ENCODE measurements at regions not wholly inside any gene's neighbourhood (a gene's known extent, or its start where the extent isn't known, plus 50 kb on each side); places are given as distances from the start of the nearest gene placed in this dataset.

GRCh38 chr5:141793403-141793802 lies 84.8 kb downstream of the PCDH1 start:
- no peak for TF ChIP-seq CEBPB (IDR thresholded peaks at IDR 0.05)

DNA sequence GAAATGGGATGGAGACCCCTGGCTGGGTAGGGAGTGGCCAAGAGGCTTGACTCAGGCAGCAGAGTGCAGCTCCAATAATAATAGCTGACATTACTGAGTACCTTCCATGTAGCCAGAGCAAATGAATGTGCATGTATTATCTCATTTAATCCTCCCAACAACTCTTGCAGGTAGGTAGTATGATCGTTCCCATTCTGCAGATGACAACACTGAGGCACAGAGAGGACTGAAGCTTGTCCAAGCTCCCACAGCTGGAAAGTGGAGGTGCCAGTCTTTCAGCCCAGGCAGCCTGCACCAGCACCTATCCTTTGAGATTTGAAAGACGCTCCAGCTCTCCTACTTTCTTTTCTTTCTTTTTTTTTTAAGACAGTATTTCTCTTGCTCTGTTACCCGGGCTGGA lies 87.6 kb downstream of the PCDH1 start:
- TF ChIP-seq, protein P1, sequence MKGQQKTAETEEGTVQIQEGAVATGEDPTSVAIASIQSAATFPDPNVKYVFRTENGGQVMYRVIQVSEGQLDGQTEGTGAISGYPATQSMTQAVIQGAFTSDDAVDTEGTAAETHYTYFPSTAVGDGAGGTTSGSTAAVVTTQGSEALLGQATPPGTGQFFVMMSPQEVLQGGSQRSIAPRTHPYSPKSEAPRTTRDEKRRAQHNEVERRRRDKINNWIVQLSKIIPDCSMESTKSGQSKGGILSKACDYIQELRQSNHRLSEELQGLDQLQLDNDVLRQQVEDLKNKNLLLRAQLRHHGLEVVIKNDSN (IDR thresholded peaks at IDR 0.05) = no peak
- TF ChIP-seq CREB1 (IDR thresholded peaks at IDR 0.05; ENCODE audit: low read depth) (no peak), ZBTB7A (IDR thresholded peaks at IDR 0.05; ENCODE audit: low read depth) (no peak), FOXM1 (IDR thresholded peaks at IDR 0.05; ENCODE audit: borderline replicate concordance, low read depth) (no peak), EP300 (IDR thresholded peaks at IDR 0.05; ENCODE audit: borderline replicate concordance) (no peak), NFIC (IDR thresholded peaks at IDR 0.05) (no peak), TAF1 (IDR thresholded peaks at IDR 0.05; ENCODE audit: low read depth) (no peak), EGR1 (IDR thresholded peaks at IDR 0.05) (no peak), TEAD4 (IDR thresholded peaks at IDR 0.05) (no peak), CEBPB (IDR thresholded peaks at IDR 0.05) (no peak), RAD21 (IDR thresholded peaks at IDR 0.05; ENCODE audit: low read depth) (no peak), TCF12 (IDR thresholded peaks at IDR 0.05; ENCODE audit: low read depth) (no peak), YY1 (IDR thresholded peaks at IDR 0.05; ENCODE audit: low read depth) (no peak)
- TF ChIP-seq, protein P2, sequence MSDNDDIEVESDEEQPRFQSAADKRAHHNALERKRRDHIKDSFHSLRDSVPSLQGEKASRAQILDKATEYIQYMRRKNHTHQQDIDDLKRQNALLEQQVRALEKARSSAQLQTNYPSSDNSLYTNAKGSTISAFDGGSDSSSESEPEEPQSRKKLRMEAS (IDR thresholded peaks at IDR 0.05) = no peak
- TF ChIP-seq, protein P3, sequence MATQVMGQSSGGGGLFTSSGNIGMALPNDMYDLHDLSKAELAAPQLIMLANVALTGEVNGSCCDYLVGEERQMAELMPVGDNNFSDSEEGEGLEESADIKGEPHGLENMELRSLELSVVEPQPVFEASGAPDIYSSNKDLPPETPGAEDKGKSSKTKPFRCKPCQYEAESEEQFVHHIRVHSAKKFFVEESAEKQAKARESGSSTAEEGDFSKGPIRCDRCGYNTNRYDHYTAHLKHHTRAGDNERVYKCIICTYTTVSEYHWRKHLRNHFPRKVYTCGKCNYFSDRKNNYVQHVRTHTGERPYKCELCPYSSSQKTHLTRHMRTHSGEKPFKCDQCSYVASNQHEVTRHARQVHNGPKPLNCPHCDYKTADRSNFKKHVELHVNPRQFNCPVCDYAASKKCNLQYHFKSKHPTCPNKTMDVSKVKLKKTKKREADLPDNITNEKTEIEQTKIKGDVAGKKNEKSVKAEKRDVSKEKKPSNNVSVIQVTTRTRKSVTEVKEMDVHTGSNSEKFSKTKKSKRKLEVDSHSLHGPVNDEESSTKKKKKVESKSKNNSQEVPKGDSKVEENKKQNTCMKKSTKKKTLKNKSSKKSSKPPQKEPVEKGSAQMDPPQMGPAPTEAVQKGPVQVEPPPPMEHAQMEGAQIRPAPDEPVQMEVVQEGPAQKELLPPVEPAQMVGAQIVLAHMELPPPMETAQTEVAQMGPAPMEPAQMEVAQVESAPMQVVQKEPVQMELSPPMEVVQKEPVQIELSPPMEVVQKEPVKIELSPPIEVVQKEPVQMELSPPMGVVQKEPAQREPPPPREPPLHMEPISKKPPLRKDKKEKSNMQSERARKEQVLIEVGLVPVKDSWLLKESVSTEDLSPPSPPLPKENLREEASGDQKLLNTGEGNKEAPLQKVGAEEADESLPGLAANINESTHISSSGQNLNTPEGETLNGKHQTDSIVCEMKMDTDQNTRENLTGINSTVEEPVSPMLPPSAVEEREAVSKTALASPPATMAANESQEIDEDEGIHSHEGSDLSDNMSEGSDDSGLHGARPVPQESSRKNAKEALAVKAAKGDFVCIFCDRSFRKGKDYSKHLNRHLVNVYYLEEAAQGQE (IDR thresholded peaks at IDR 0.05; ENCODE audit: low read depth) = no peak

DNA sequence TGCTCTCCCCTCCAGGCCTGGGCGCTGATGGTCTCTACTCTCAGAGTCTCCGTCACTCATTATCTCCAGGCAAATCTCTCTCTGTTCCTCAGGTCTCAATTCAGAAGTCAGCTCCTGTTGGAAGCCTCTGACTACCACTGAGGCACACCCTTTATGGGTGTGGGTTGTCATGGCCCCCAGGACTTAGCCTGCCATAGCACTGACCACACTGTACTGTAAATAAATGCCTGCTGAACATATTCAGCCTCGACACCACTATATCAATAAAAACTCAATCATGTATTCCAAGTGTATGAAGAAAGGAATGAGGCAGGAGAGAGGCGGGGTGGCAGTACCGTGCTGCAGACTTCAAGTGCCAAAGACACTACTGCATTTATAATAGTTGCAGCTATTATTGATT lies 88.9 kb downstream of the PCDH1 start:
- TF ChIP-seq, protein P2 (IDR thresholded peaks at IDR 0.05) = no peak
- no peak for TF ChIP-seq ZBTB7A (IDR thresholded peaks at IDR 0.05; ENCODE audit: low read depth)
- TF ChIP-seq NFIC (IDR thresholded peaks at IDR 0.05) = no peak
- TF ChIP-seq TEAD4 (IDR thresholded peaks at IDR 0.05) = no peak
- TF ChIP-seq FOXM1 (IDR thresholded peaks at IDR 0.05; ENCODE audit: borderline replicate concordance, low read depth) = no peak
- TF ChIP-seq, protein P3 (IDR thresholded peaks at IDR 0.05; ENCODE audit: low read depth) = no peak
- TF ChIP-seq RAD21 (IDR thresholded peaks at IDR 0.05; ENCODE audit: low read depth) = no peak
- no peak for TF ChIP-seq EP300 (IDR thresholded peaks at IDR 0.05; ENCODE audit: borderline replicate concordance)
- TF ChIP-seq CEBPB (IDR thresholded peaks at IDR 0.05) = no peak
- no peak for TF ChIP-seq TCF12 (IDR thresholded peaks at IDR 0.05; ENCODE audit: low read depth)
- TF ChIP-seq YY1 (IDR thresholded peaks at IDR 0.05; ENCODE audit: low read depth) = no peak
- no peak for TF ChIP-seq TAF1 (IDR thresholded peaks at IDR 0.05; ENCODE audit: low read depth)
- no peak for TF ChIP-seq CREB1 (IDR thresholded peaks at IDR 0.05; ENCODE audit: low read depth)
- TF ChIP-seq, protein P1 (IDR thresholded peaks at IDR 0.05) = no peak
- TF ChIP-seq EGR1 (IDR thresholded peaks at IDR 0.05) = no peak

GRCh38 chr5:141788296-141788970 lies 89.8 kb downstream of the PCDH1 start:
- TF ChIP-seq, protein P3 (IDR thresholded peaks at IDR 0.05; ENCODE audit: low read depth) = no peak
- TF ChIP-seq EP300 (IDR thresholded peaks at IDR 0.05; ENCODE audit: borderline replicate concordance) = no peak
- no peak for TF ChIP-seq CREB1 (IDR thresholded peaks at IDR 0.05; ENCODE audit: low read depth)
- no peak for TF ChIP-seq FOXM1 (IDR thresholded peaks at IDR 0.05; ENCODE audit: borderline replicate concordance, low read depth)
- no peak for TF ChIP-seq TEAD4 (IDR thresholded peaks at IDR 0.05)
- TF ChIP-seq, protein P2 (IDR thresholded peaks at IDR 0.05) = no peak
- no peak for TF ChIP-seq YY1 (IDR thresholded peaks at IDR 0.05; ENCODE audit: low read depth)
- no peak for TF ChIP-seq TAF1 (IDR thresholded peaks at IDR 0.05; ENCODE audit: low read depth)
- no peak for TF ChIP-seq TCF12 (IDR thresholded peaks at IDR 0.05; ENCODE audit: low read depth)
- no peak for TF ChIP-seq RAD21 (IDR thresholded peaks at IDR 0.05; ENCODE audit: low read depth)
- no peak for TF ChIP-seq ZBTB7A (IDR thresholded peaks at IDR 0.05; ENCODE audit: low read depth)
- no peak for TF ChIP-seq EGR1 (IDR thresholded peaks at IDR 0.05)
- no peak for TF ChIP-seq NFIC (IDR thresholded peaks at IDR 0.05)
- no peak for TF ChIP-seq CEBPB (IDR thresholded peaks at IDR 0.05)
- TF ChIP-seq, protein P1 (IDR thresholded peaks at IDR 0.05) = no peak

All from Ishikawa (cell line).